ENCODE measurements at regions not wholly inside any gene's neighbourhood (a gene's known extent, or its start where the extent isn't known, plus 50 kb on each side); places are given as distances from the start of the nearest gene placed in this dataset.

DNA sequence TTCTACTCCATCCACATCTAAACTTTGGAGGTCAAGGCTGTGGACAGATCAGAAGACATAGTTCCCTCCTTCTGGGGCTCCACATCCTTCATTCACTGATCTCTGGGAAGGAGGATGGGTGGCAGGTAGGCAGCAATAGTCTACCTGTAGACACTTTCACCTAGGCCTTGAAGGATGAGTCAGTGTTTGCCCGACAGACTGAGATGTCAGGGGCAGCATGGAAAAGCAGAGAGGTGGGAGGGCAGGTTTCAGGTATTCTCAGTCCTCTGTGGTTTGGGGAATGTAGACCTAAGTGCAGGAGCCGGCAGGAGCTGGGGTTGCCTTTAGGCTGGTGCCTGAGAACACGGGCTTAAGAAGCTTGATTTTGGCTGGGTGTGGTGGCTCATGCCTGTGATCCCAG lies 171.9 kb upstream of the ZNF267 start:
- DNase-seq (ENCODE audit: low spot score) = no peak

DNA sequence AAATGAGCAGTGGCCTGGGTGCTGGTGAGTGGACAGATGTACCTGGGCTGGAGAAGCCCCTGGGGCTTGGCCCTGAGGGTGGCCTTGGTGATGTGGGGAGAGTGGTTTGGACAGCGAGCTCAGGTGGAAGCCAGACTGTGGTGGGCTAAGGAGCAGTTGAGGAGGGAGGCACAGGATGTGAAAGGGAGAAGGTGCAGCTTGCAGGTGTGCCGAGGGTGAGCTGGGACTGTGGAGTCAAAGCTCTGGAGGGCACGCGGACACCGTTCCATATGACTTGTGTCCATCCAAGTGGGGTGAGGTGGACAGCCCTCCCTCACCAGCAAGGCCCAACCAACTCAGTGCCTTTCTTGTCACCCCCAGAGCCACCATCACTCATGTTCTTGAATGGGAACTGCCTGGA lies 170.8 kb upstream of the ZNF267 start:
- no peak for DNase-seq (ENCODE audit: low spot score)

DNA sequence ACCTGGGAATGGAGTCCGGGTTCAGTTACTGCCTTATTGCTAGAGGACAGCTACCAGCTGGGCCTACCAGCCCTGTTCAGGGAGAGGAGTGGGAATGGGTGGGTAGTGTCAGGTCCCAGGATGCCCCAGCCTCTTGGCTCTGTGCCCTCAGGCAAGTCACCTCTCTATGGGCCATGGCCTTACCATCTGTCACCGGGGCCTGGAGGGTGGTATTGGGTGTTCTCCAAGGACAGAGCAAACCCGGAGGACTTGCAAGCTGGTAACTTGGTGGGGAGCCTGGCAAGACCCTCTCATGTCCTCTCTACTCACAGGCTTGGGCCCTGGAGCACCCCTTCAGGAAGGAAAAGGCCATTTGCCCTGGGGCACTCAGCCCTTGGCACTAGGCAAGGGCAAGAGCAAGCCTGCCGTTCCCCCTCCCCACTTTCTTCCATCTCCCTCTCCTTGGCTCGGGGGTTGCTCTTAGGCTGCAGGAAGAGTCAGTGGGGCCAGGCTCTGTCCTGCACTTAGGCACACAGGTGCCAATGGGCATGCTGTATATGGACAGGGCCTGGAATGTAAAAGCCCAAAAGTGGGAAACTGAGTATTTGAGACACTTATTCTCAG lies 170.0 kb upstream of the ZNF267 start:
- no peak for DNase-seq (ENCODE audit: low spot score)

DNA sequence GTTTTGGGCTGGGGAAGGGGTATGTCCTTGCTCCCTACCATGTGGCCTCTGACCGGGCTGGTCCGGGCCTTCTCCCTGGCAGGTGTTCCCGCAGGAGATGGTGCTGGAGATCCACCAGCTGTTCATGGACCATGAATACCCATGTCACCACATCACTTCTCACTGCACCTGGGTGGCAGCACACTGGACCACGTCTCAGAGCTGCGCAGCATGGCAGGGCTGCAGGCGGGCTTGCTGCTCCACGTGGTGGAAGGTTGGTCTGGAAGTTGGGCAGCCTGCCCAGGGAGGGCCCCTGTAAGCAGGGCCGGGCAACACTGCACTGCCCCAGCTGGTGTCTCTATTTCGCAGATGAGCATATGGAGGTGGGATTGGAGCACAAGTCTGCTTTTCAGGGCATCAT lies 169.5 kb upstream of the ZNF267 start:
- DNase-seq (ENCODE audit: low spot score) = no peak

DNA sequence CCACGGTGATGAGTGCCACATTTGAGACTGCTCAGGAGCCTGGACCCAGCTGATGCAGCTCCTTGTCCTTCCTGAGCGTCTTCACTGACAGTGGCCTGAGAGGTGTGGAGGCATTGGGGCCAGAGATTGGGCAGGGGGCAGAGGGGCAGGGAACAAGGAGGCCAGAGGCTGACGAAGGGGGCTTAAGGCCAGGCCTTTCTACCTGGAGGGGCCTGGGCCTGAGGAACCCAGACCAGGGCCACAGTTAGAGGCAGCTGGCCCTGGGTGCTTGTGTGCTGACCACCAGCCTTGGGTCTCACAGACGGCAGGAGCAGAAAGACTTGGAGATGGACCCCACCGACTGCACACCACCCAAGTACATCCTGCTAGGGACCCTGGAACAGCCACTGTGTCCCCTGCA lies 168.2 kb upstream of the ZNF267 start:
- no peak for DNase-seq (ENCODE audit: low spot score)

DNA sequence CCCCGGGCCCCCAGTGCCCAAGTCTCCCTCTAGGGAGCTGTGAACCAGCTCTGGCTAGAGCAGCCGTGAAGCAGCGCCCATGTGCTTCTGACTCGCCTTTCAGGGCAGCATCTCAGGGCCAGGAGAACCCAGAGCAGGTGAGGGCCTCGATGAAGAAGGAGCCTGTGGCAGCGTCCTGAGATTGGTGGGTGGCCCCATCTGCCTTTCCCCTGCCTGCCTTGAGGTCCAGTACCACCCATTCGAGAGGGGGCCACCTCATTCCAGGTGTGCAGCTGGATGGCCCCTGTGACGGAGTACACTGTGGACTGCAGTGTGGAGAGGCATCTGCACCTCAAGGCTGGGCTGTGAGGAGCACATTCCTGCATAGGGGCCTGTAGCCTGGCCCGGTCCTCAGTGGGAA lies 167.3 kb upstream of the ZNF267 start:
- no peak for DNase-seq (ENCODE audit: low spot score)

DNA sequence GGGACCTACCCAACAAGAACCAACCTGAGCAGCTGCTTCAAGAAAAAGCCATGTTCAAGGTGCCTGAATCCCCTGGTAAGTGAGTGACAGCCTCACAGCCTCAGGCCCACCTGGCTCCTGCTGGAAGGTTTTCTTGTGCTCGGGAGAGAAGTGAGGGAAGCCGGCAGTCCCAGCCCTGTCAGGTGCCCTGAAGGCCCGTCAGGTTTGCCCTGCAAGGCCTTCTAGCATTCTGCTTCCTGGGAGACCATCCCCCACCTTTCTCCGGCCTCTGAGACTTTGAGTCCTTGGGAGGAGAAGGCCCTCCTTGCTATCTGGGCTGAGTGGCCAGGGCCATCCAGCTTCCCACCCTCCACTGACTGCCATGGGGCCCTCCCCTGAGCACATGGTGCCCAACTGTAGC lies 166.7 kb upstream of the ZNF267 start:
- no peak for DNase-seq (ENCODE audit: low spot score)

DNA sequence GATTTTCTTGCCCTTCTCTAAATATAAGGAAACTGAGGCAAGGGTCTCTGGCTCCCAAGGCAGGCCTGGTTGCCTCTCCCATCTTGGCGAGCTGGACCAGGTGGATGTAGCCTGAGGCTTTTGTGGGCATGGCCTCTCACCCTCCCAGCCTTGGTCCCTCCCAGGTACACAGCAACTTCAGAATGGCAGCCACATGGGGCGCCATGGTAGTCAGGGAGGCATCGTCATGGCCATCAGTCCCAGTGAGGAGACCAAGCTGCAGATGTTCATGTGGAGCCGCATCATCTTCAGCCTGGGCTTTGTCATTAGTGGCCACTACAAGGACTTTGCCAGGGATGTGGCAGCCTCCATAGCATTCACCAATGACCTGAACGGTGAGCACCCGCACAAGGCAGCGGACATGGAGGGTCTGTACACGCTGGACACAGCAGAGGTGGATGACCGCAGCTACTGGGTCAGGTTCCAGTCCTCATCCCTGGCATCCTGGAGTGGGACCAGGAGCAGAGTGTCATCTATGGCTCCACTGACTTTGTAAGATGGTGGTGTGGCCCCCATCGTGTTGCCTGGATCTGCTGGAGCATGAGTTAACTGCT lies 165.8 kb upstream of the ZNF267 start:
- no peak for DNase-seq (ENCODE audit: low spot score)

DNA sequence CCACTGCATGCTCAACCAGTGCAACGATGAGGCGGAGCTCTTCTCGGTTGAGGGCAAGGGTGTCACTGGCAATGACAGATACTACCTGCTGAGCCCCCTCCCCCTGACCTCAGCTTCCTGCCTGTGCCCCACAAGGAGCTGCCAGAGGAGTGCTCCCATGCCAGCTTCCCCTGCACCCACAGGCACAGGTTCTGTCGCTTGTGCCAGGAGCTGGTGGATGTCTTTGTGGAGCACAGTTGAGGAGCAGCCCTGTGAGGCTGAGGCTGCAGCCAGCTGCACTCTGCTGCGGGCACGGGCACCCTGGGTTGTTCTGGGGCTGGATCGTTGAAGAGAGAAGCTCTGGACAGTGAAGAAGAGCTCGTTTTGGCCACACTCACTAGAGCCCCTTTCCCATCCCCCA lies 165.3 kb upstream of the ZNF267 start:
- no peak for DNase-seq (ENCODE audit: low spot score)

DNA sequence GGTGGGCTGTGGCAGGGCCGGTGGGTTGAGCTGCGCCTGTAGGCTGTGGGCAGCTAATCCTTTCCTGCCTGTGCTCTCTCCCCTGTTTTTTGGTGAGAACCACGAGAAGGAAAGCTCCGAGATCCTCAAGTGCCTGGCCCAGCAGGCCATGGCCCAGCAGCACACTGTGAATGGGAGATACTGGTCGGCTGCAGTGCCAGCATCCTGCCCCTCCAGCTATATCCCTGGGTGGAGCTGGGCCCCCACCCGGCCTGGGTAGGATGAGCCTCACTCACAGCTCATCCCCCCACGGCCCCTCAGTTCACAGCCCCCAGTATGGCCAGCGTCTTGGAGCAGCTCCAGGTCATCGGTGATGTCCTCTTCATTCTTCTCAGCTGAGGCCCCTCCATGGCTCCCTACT lies 164.4 kb upstream of the ZNF267 start:
- DNase-seq (ENCODE audit: low spot score) = no peak

DNA sequence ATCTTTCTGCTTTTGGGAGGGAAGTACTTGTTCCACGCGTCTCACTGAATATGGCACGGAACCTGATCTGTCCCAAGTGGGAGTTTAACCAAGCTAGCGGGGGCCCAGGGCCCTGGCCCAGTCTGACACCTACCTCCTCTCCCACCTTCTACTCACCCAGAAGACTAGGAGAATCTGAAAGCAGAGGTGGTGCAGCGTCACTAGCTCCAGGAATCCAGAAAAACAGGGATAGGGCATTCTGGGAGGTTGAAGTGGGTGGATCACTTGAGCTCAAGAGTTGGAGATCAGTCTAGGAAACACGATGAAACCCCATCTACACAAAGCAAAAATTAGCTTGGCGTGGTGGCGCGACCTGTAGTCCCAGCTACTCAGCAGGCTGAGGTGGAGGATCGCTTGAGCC lies 163.5 kb upstream of the ZNF267 start:
- DNase-seq (ENCODE audit: low spot score) = no peak

DNA sequence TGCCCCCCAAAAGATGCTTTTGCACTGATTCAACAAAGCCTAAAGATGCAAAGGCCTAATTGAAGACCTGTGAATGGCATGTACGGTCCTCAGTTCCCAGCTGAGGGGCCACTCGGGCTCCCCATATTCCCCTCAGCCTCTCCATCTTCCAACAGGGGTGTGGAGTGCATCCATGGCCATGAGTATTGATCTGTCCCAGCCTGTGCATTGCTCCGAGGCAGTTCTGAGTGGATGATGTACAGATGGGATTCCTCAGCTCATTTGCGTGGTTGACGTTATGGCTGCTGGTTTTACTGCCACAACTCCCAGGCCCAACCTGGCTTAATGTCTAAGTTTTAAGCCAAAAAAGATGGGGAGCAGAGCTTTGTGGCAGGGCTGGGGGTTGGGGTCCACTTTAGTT lies 162.7 kb upstream of the ZNF267 start:
- DNase-seq (ENCODE audit: low spot score) = no peak

DNA sequence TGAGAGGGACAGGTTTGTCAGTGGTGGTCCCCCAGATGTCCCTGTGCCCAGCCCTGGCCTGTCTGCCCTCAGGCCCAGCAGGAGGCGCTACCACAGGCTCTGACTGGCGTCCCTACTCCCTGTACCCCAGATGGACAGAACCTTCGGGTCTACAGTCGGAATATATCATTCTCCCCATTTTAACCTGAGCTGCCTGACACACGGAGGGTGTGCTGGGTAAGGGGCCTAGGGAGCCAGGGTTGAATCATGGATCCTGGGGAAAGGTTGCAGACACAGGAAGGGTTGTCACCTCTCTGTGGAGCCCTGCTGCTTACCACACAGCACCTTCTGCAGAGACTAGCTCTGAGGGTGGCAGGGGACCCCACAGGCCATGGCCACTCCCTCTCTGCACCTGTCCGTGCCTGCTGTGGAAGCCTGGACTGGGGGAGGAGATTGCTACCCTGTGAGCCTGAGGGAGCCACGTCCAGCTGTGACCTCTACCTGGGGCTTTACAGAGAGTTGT lies 162.2 kb upstream of the ZNF267 start:
- DNase-seq (ENCODE audit: low spot score) = no peak

DNA sequence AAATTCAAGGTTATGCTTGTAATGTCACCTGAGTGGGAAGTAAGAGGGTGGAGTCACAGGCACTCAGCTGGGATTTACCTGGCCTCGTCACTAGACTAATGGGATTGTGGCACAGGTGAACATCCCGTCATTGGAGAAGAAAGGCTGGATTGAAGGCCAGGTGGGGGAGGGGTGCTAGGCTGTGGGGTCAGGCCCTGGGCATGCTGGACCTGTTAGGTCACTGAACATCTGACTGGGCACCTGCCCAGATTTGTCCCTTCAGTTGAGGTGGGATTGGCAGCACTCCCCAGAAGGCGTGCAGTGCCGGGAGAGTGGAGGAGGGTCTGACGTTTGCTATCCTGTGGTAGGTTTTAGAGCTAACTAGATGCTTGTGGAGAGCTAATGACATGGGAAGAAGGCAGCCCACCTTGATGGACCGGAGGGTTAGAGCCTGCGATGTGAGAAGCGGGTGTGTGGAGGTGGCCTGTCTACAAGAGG lies 161.5 kb upstream of the ZNF267 start:
- no peak for DNase-seq (ENCODE audit: low spot score)

DNA sequence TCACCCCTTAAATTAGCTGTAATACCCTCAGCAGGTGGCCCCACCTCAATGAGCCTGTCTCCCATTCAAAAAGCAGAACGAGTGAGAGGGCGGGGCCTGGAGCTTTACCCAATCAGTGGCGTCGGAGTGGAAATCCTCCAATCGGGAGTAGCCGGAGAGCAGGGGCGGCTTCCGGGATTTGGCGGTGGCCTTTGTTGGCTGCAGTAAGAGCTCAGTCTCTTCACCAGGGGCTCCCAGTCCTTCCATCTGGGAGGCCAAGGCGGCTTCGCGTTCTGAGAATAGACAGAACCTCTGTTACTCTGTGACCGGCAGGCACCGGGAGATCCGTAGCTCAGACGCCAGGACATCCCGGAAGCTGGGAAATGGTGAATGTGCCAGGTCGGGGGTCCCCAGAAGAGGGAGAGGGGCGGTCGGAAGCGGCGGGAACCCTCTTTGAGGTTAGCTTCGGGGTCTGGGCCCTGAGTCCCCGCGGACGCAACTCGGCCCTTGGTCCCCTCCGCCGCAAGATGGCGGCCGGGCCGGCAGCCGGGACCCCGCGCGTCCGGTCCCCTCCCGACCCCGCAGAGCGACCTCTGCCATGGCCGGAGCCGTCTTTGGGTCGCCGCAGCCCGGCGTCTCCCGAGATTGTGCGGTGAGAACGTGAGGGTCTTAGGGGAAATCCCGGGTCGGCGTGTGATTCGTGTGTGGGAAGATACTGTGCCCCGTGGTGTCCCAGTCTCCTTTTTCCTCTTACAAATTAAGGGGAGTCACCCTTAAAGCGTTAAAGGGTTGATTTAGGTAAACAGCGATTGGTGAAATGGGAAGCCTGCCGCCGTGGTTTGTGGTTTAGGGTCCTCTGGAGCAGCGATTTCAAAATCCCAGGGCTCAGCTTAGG lies 160.3 kb upstream of the ZNF267 start:
- DNase-seq (ENCODE audit: low spot score) = peak; percentile 96

DNA sequence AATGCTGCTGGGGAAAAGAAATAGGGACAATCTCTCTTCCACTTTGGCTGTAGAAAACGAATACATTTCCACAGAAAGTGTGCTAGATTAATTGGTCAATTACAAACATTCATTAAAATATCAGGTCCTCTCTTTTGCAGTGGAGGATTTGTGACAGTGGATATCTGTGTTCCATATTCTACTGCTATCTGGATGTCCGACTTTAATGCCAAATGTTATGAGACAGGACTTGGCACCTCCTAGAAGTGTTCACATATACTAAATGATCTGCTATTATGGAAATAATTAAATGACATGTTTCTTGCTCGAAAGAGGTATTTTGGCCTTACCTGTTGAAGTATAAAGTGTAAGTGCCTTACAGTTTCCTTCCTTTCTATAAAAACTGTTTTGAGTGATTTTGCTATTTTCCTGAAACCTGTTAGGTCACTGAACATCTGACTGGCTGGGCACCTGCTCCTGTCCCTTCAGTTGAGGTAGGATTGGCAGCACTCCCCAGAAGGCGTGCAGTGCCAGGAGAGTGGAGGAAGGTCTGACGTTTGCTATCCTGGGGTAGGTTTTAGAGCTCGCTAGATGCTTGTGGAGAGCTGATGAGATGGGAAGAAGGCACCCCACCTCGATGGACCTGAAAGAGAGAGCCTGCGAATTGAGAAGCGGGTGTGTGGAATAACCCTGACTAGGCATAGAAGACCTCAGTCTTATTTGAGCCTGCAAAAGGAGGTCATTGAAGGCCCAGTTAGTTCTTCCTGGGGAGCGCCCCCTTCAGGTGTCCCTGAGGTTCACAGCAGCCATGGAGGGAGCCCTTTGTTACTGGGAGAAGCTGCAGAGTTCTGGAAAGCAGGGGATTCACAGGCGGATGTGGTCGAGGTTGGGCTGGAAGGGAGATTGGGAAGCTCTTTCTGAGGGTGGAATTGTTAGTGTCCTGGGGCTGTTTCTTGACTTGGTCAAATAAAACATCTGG lies 159.4 kb upstream of the ZNF267 start:
- DNase-seq (ENCODE audit: low spot score) = no peak

DNA sequence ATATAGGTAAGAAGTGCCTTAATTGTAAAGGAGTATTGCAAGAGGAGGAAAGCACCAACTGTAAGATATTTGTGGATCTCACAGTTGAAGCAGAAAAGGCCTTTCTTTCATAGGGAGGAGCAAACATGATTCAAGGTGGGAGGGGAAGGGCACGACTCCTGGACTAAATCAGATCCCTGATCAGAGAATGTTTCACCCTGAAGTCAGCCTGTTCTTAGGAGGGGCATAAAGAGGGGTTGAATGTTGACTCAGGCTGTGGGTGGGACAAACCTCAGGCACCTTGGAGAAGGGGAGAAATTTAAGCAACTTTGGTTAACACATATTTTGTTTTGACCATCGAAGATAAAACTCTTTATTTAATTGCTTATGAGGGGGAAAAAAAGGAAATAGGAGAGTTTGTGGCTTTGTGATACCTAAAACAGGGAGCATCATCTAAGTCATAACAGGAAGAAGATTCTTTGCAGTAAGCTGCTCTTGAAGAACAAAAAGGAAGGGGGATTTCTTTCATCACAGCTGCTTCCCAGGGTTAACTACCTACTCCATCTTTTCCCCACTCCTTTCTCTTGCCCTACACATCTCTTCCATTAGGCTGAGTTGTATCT lies 158.6 kb upstream of the ZNF267 start:
- no peak for DNase-seq (ENCODE audit: low spot score)

DNA sequence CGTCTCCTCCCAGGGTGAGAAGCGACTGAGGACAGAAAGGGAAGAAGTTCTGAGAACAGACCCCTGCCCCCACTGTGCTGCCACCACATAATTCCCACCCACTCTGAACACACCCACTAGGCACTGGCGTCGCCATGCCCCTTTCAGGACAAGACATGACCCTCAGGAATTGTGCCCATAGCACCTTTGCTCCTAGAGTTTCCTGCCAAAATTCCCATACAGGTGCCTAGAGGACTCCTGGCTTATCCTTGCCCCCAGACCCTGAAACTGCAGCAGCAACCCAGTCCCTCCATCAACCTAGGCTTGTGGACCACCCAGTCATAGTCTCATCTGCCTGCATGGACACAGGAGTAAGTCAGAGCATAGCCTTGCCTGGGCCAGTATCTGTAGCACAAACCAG lies 157.7 kb upstream of the ZNF267 start:
- DNase-seq (ENCODE audit: low spot score) = no peak

DNA sequence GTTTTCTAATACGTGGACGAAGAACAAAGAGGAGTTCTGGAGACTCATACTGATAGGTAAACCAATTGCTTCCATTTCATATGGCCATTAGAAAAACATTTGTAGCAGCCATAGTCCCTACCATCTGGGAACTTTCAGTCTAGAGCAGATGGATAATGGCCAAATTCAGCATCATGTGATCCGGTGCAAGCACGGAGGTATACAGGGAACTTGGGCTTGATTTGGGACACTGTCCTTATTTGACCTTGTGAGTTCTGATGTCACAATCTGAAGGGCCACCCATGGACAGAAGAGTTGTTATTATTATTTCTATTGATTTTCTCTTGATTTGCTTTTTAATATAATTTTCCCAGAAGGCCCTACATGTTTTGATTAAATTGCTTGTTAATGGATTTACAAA lies 154.6 kb upstream of the ZNF267 start:
- DNase-seq (ENCODE audit: low spot score) = no peak

DNA sequence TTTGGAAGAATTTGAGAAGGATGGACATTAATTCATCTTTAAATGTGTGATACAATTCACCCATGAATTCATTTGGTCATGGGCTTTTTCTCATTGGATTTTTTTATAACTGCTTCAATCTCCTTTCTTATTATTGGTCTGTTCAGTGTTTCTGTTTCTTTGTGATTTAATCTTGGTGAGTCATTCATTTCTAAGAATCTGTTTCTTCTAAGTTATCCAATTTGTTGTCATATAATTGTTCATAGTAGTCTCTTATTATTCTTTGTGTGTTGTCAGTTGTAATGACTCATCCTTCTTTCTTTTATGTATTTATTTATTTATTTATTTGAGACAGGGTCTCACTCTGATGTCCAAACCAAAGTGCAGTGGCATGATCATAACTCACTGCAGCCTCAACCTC lies 146.1 kb upstream of the ZNF267 start:
- DNase-seq (ENCODE audit: low spot score) = no peak

DNA sequence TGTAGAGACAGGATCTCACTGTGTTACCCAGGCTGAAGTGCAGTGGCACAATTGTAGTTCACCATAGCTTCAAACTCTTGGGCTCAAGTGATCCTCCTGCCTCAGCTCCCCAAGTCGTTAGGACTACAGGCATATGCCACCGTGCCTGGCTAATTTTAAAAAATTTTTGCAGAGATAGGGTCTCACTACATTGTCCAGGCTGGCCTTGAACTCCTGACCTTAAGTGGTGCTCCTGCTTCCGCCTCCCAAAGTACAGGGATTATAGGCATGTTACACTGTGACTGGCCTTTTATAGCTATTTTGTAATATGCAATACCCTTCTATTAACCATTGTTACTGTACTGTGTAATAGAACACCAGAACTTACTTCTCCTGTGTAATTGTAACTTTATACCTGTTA lies 139.3 kb upstream of the ZNF267 start:
- DNase-seq (ENCODE audit: low spot score) = no peak
